ENCODE measurements at regions not wholly inside any gene's neighbourhood (a gene's known extent, or its start where the extent isn't known, plus 50 kb on each side); places are given as distances from the start of the nearest gene placed in this dataset.

- ChIA-PET CTCF (no interaction called here), POLR2A (no interaction called here)
- H3K27ac ChIP-seq (ENCODE audit: low read depth in 1 of 2, low read length in 2 of 2), result no peak overlapping the region
- Mint-ChIP-seq H3K4me1 (ENCODE audit: low read depth) (peaks cover 5% of the 10 kb centered on the region), H3K9me3 (no peaks in the 10 kb centered on the region), H3K27ac (no peak overlapping the region), H3K36me3 (ENCODE audit: low read depth) (no peaks in the 10 kb centered on the region), H3K27me3 (peaks cover 9% of the 10 kb centered on the region), H3K4me3 (no peak overlapping the region)
- H3K4me3 ChIP-seq (ENCODE audit: low read length), result no peak overlapping the region
- ATAC-seq (ENCODE audit: poor library complexity) (no peak), DNase-seq (peak in 4 of 14 experiments; percentile 1 to 50 (median 44))
- no peaks in the 10 kb centered on the region for H3K36me3 ChIP-seq (ENCODE audit: insufficient read depth, low read length)
- H3K27me3 ChIP-seq (ENCODE audit: control insufficient read depth in 1 of 2, insufficient read depth in 2 of 2, low read length in 2 of 2), result no peaks in the 10 kb centered on the region
- intact Hi-C loops (cut with DNase I, micrococcal nuclease), result no loop called here
- H3K9me3 ChIP-seq (ENCODE audit: control insufficient read depth in 1 of 2, insufficient read depth in 1 of 2, low read length in 2 of 2), result no peaks in the 10 kb centered on the region
- TF ChIP-seq CTCF (IDR thresholded peaks at IDR 0.05), result peak; percentile 71
- no peaks in the 10 kb centered on the region for H3K4me1 ChIP-seq (ENCODE audit: insufficient read depth, low read length)
Observed at GRCh38 chr4:157978680-157979361, 194.0 kb downstream of the GASK1B start.

- Mint-ChIP-seq H3K27me3 (peaks cover 9% of the 10 kb centered on the region), H3K36me3 (ENCODE audit: low read depth) (no peaks in the 10 kb centered on the region), H3K4me3 (no peak overlapping the region), H3K4me1 (ENCODE audit: low read depth) (peaks cover 5% of the 10 kb centered on the region), H3K27ac (no peak overlapping the region), H3K9me3 (no peaks in the 10 kb centered on the region)
- H3K4me1 ChIP-seq (ENCODE audit: insufficient read depth, low read length), result no peaks in the 10 kb centered on the region
- ATAC-seq (ENCODE audit: poor library complexity) (no peak), DNase-seq (no peak)
- no peaks in the 10 kb centered on the region for H3K9me3 ChIP-seq (ENCODE audit: control insufficient read depth in 1 of 2, insufficient read depth in 1 of 2, low read length in 2 of 2)
- no peaks in the 10 kb centered on the region for H3K27me3 ChIP-seq (ENCODE audit: control insufficient read depth in 1 of 2, insufficient read depth in 2 of 2, low read length in 2 of 2)
- no peak overlapping the region for H3K27ac ChIP-seq (ENCODE audit: low read depth in 1 of 2, low read length in 2 of 2)
- ChIA-PET CTCF (no interaction called here), POLR2A (no interaction called here)
- intact Hi-C loops (cut with DNase I, micrococcal nuclease), result no loop called here
- no peak overlapping the region for H3K4me3 ChIP-seq (ENCODE audit: low read length)
- no peak for TF ChIP-seq CTCF (IDR thresholded peaks at IDR 0.05)
- no peaks in the 10 kb centered on the region for H3K36me3 ChIP-seq (ENCODE audit: insufficient read depth, low read length)
Observed at GRCh38 chr4:157977086-157977485, 195.7 kb downstream of the GASK1B start.

DNA sequence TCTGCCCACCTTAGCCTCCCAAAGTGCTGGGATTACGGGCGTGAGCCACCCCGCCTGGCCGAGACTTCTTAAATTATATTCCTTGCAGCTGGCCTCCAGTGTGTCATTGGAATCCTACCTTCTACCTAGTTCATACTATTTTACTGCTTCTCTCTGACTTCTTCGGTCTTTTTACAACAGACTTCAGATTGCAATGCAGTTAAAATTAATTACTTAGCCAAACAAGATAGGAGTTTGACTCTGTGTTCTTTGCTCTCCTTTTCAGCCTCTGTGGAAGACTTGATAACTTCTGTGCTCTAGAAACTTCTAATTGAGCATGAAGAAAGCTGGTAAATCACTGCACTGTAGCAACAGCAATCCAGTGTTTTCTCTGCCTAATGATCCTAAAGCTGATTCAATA lies 199.5 kb downstream of the GASK1B start:
- no peaks in the 10 kb centered on the region for H3K36me3 Mint-ChIP-seq (ENCODE audit: low read depth)
- H3K9me3 Mint-ChIP-seq, result no peaks in the 10 kb centered on the region
- Histone ChIP-seq H3K9me3 (ENCODE audit: control insufficient read depth in 1 of 2, insufficient read depth in 1 of 2, low read length in 2 of 2) (no peaks in the 10 kb centered on the region), H3K4me3 (ENCODE audit: low read length) (no peak overlapping the region), H3K36me3 (ENCODE audit: insufficient read depth, low read length) (no peaks in the 10 kb centered on the region), H3K4me1 (ENCODE audit: insufficient read depth, low read length) (no peaks in the 10 kb centered on the region), H3K27ac (ENCODE audit: low read depth in 1 of 2, low read length in 2 of 2) (no peak overlapping the region), H3K27me3 (ENCODE audit: control insufficient read depth in 1 of 2, insufficient read depth in 2 of 2, low read length in 2 of 2) (no peaks in the 10 kb centered on the region)
- TF ChIP-seq CTCF (IDR thresholded peaks at IDR 0.05), result no peak
- no peak overlapping the region for H3K27ac Mint-ChIP-seq
- no peaks in the 10 kb centered on the region for H3K4me1 Mint-ChIP-seq (ENCODE audit: low read depth)
- H3K4me3 Mint-ChIP-seq, result no peak overlapping the region
- H3K27me3 Mint-ChIP-seq, result no peaks in the 10 kb centered on the region
- POLR2A ChIA-PET, result no interaction called here
- no peak for ATAC-seq (ENCODE audit: poor library complexity)
- no peak for DNase-seq
- CTCF ChIA-PET, result no interaction called here
- intact Hi-C loops (cut with DNase I, micrococcal nuclease), result no loop called here
